ENCODE measurements at regions not wholly inside any gene's neighbourhood (a gene's known extent, or its start where the extent isn't known, plus 50 kb on each side); places are given as distances from the start of the nearest gene placed in this dataset.

DNA sequence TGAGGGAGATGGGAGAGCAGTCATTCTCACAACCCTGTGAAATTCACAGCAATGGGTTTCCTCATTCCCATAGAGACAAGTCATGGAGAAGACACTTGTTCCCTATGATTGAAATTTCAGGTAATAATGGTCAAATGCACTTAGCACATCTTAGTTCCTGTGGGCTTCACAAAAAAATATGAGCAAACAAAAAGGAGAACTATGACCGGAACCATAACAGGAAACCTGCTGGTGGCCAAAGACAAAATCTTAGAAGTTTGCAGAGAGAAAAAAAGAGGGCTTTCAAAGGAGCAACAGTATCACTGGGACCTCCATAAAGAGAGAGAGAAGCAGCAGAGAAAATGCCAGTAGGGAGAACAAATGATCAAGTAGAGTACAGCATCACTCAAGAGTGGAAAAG lies 138.9 kb upstream of the APCDD1 start:
- no peak for TF ChIP-seq CTCF (IDR thresholded peaks at IDR 0.05; ENCODE audit: poor library complexity)
- TF ChIP-seq EZH2 (IDR thresholded peaks at IDR 0.05; ENCODE audit: borderline replicate concordance), result no peak
- TF ChIP-seq EZH2phosphoT487 (IDR thresholded peaks at IDR 0.05; ENCODE audit: low read depth, severe bottlenecking, unreplicated experiment), result no peak

Measured in hepatocyte (in vitro differentiated cells).